Activated B cell treated with CpG ODN at 0.5 μM for 24 hours (primary cell): ENCODE measurements at regions not wholly inside any gene's neighbourhood (a gene's known extent, or its start where the extent isn't known, plus 50 kb on each side); places are given as distances from the start of the nearest gene placed in this dataset.

ENCODE experiments used
- ATAC-seq: fragments of 200-7000 bp; cut with Tn5 transposase; one replicate; pipeline ENCODE4 v1.10.0; 2021; ENCODE audit warnings: low read depth, mild to moderate bottlenecking, moderate library complexity
- CTCF ChIA-PET: fragments of 350-600 bp; sonication (Branson Sonifier 250); formaldehyde crosslinking; loops from one replicate; lab custom pipeline; 2021; ENCODE audit warnings: antibody characterized with exemption; lab: Charles Lee
- POLR2A ChIA-PET: fragments of 350-600 bp; sonication (Branson Sonifier 250); formaldehyde crosslinking; loops from one replicate; lab custom pipeline; 2021; ENCODE audit warnings: antibody characterized with exemption; lab: Charles Lee
- DNase-seq: peaks from one replicate; pipeline ENCODE4 v3.0.0; 2022
- H3K27ac Mint-ChIP-seq: one replicate; pipeline ENCODE4 v1.8.0; 2020; ENCODE audit warnings: mixed read lengths
- H3K27me3 Mint-ChIP-seq: one replicate; pipeline ENCODE4 v1.8.0; 2021; ENCODE audit warnings: mixed read lengths
- H3K36me3 Mint-ChIP-seq: one replicate; pipeline ENCODE4 v1.8.0; 2021; ENCODE audit warnings: low read depth, mixed read lengths
- H3K4me1 Mint-ChIP-seq: one replicate; pipeline ENCODE4 v1.8.0; 2021; ENCODE audit warnings: mixed read lengths
- H3K4me3 Mint-ChIP-seq: one replicate; pipeline ENCODE4 v1.8.0; 2020; ENCODE audit warnings: mild to moderate bottlenecking, mixed read lengths
- H3K9me3 Mint-ChIP-seq: one replicate; pipeline ENCODE4 v1.8.0; 2020; ENCODE audit warnings: mixed read lengths
- CTCF ChIP-seq: fragments of 200-600 bp; IDR thresholded peaks from one replicate; pipeline ENCODE4 v1.8.0; 2022; ENCODE audit warnings: antibody characterized with exemption, mild to moderate bottlenecking
- intact Hi-C: fragments of 100-400 bp; cut with micrococcal nuclease; formaldehyde crosslinking; loops from one replicate; pipeline ENCODE4 v1.15.1; 2024

- DNase-seq (no peak), ATAC-seq (no peak)
- POLR2A ChIA-PET = no interaction called here
- H3K4me3 Mint-ChIP-seq = no peak overlapping the region
- H3K27ac Mint-ChIP-seq = no peak overlapping the region
- no peaks in the 10 kb centered on the region for H3K27me3 Mint-ChIP-seq
- H3K4me1 Mint-ChIP-seq = no peaks in the 10 kb centered on the region
- no peaks in the 10 kb centered on the region for H3K36me3 Mint-ChIP-seq
- intact Hi-C loops = no loop called here
- peaks cover 2% of the 10 kb centered on the region for H3K9me3 Mint-ChIP-seq
- no peak for TF ChIP-seq CTCF
- CTCF ChIA-PET = no interaction called here
Observed at GRCh38 chr14:41378526-41378925, 228.2 kb upstream of the LRFN5 start.

GRCh38 chr14:41377932-41378331 lies 228.7 kb upstream of the LRFN5 start:
- Mint-ChIP-seq H3K4me3 (no peak overlapping the region), H3K27ac (no peak overlapping the region), H3K36me3 (no peaks in the 10 kb centered on the region), H3K27me3 (no peaks in the 10 kb centered on the region), H3K9me3 (peaks cover 2% of the 10 kb centered on the region), H3K4me1 (no peaks in the 10 kb centered on the region)
- no peak for TF ChIP-seq CTCF
- POLR2A ChIA-PET = no interaction called here
- DNase-seq (no peak), ATAC-seq (no peak)
- intact Hi-C loops = no loop called here
- CTCF ChIA-PET = no interaction called here

GRCh38 chr14:41374092-41374491 lies 232.6 kb upstream of the LRFN5 start:
- Mint-ChIP-seq H3K4me1 (no peaks in the 10 kb centered on the region), H3K9me3 (peaks cover 2% of the 10 kb centered on the region), H3K27ac (no peak overlapping the region), H3K27me3 (no peaks in the 10 kb centered on the region), H3K36me3 (no peaks in the 10 kb centered on the region), H3K4me3 (no peak overlapping the region)
- ATAC-seq = no peak
- no peak for TF ChIP-seq CTCF
- CTCF ChIA-PET = no interaction called here
- POLR2A ChIA-PET = no interaction called here
- no peak for DNase-seq
- intact Hi-C loops = no loop called here

DNA sequence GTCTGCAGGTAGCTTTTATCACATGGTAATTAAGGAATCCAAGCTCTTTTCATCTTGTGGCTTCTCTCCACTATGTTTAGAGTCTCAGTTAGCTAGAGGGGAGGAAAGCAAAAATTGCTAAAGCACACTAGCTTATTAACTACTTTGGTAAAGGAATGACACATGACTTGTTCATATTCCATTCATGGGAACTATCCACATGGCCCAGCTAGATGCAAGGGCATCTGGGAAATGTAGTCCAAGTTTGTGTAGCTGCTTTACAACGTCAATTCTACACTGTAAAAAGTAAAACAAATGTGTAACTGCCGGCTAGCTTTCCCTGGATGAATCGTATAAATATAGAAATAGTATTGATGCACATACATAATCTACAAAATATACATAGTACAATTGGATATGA lies 244.5 kb upstream of the LRFN5 start:
- intact Hi-C loops = no loop called here
- DNase-seq (no peak), ATAC-seq (no peak)
- CTCF ChIA-PET = no interaction called here
- Mint-ChIP-seq H3K4me3 (no peak overlapping the region), H3K9me3 (peaks cover 5% of the 10 kb centered on the region), H3K36me3 (no peaks in the 10 kb centered on the region), H3K27ac (no peak overlapping the region), H3K27me3 (no peaks in the 10 kb centered on the region), H3K4me1 (no peaks in the 10 kb centered on the region)
- TF ChIP-seq CTCF = no peak
- POLR2A ChIA-PET = no interaction called here

DNA sequence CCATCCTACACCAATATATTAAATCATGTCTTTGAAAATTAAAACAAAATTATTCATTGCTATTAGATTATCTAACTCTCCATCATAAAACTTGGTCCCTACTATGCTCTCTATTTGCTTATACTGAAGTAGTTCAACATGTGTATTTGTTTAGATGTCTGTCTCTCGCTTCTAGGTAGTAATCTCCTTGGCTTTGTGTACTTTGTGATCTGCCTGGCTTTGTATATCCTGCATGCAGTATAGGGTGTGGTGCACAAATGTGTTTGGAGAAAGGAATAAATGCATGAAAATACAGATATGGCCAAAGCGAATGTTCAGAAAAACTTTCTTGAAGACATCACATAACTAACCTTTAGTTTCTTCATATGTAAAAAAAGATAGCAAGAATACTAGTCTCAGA lies 246.6 kb upstream of the LRFN5 start:
- POLR2A ChIA-PET = no interaction called here
- Mint-ChIP-seq H3K27me3 (no peaks in the 10 kb centered on the region), H3K4me3 (no peak overlapping the region), H3K9me3 (no peaks in the 10 kb centered on the region), H3K4me1 (no peaks in the 10 kb centered on the region), H3K27ac (no peak overlapping the region), H3K36me3 (no peaks in the 10 kb centered on the region)
- no peak for DNase-seq
- no peak for TF ChIP-seq CTCF
- intact Hi-C loops = no loop called here
- no peak for ATAC-seq
- CTCF ChIA-PET = no interaction called here
